GM12892 (cell line): ENCODE measurements at regions not wholly inside any gene's neighbourhood (a gene's known extent, or its start where the extent isn't known, plus 50 kb on each side); places are given as distances from the start of the nearest gene placed in this dataset.

ENCODE experiments used
- POLR2A ChIP-seq: IDR thresholded peaks from 2 replicates; pipeline ENCODE4 v1.6.1; 2011; ENCODE audit warnings: low read depth, low read length, control low read depth
- POLR2AphosphoS5 ChIP-seq: IDR thresholded peaks from 2 replicates; pipeline ENCODE4 v1.6.1; 2011; ENCODE audit warnings: low read depth, low read length, control low read depth
- TAF1 ChIP-seq: IDR thresholded peaks from 2 replicates; pipeline ENCODE4 v1.6.1; 2011; ENCODE audit warnings: low read depth, mild to moderate bottlenecking, control low read depth, low read length, borderline replicate concordance

GRCh38 chr6:165825256-165825815 is 162.3 kb upstream of the PDE10A start:
- TF ChIP-seq POLR2A = no peak
- no peak for TF ChIP-seq TAF1
- TF ChIP-seq POLR2AphosphoS5 = no peak
